Loucy (cell line): ENCODE measurements at regions not wholly inside any gene's neighbourhood (a gene's known extent, or its start where the extent isn't known, plus 50 kb on each side); places are given as distances from the start of the nearest gene placed in this dataset.

Experiments used
- CTCF ChIP-seq: fragments of 200-600 bp; sonication (generic); conservative IDR thresholded peaks from 2 replicates; pipeline ENCODE4 v1.5.1; 2014; ENCODE audit warnings: mild to moderate bottlenecking, antibody characterized with exemption, low read length
- EZH2phosphoT487 ChIP-seq: fragments of 200-600 bp; IDR thresholded peaks from 2 replicates; pipeline ENCODE4 v1.6.1; 2018; ENCODE audit warnings: antibody characterized with exemption, mild to moderate bottlenecking, moderate library complexity, borderline replicate concordance

GRCh38 chr16:86133377-86133776, 234.4 kb downstream of the IRF8 start:
- TF ChIP-seq CTCF (no peak), EZH2phosphoT487 (no peak)
